Neural cell (in vitro differentiated cells): ENCODE measurements at regions not wholly inside any gene's neighbourhood (a gene's known extent, or its start where the extent isn't known, plus 50 kb on each side); places are given as distances from the start of the nearest gene placed in this dataset.

Experiments used
- H2AFZ ChIP-seq: fragments of 200-600, 300-800 bp; sonication (generic), shearing (Covaris generic); 2 replicates; pipeline ENCODE4 v1.6.0; 2014; ENCODE audit warnings: low read depth, mild to moderate bottlenecking, antibody characterized with exemption, low read length, moderate library complexity
- H3F3A ChIP-seq: fragments of 200-600 bp; shearing (Covaris generic); 2 replicates; pipeline ENCODE4 v1.6.1; 2016; ENCODE audit warnings: mild to moderate bottlenecking, moderate library complexity, mixed read lengths, antibody characterized with exemption, low read length; ENCODE audit not compliant: insufficient read depth, poor library complexity, severe bottlenecking
- H3K27ac ChIP-seq: fragments of 200-600, 300-800 bp; sonication (generic), shearing (Covaris generic); 2 replicates; pipeline ENCODE4 v1.5.1; 2014; ENCODE audit warnings: mild to moderate bottlenecking, low read length, moderate library complexity
- H3K27me3 ChIP-seq: fragments of 300-800, 200-600 bp; sonication (generic), shearing (Covaris generic); 2 replicates; pipeline ENCODE4 v1.6.0; 2014; ENCODE audit warnings: mild to moderate bottlenecking, low read depth, low read length, moderate library complexity; ENCODE audit not compliant: insufficient read depth
- H3K36me3 ChIP-seq: fragments of 300-800, 200-600 bp; sonication (generic), shearing (Covaris generic); 2 replicates; pipeline ENCODE4 v1.5.1; 2014; ENCODE audit warnings: mild to moderate bottlenecking, antibody characterized with exemption, low read length, moderate library complexity; ENCODE audit not compliant: insufficient read depth
- H3K4me2 ChIP-seq: fragments of 300-800, 200-600 bp; sonication (generic), shearing (Covaris generic); 2 replicates; pipeline ENCODE4 v1.6.0; 2014; ENCODE audit warnings: mild to moderate bottlenecking, low read length
- H3K4me3 ChIP-seq: fragments of 300-800, 200-600 bp; sonication (generic), shearing (Covaris generic); 2 replicates; pipeline ENCODE4 v1.5.1; 2014; ENCODE audit warnings: mild to moderate bottlenecking, low read length, moderate library complexity
- H3K79me2 ChIP-seq: fragments of 200-600 bp; shearing (Covaris generic); replicated peaks from 2 replicates; pipeline ENCODE4 v1.6.0; 2014; ENCODE audit warnings: mild to moderate bottlenecking, low read length, moderate library complexity; ENCODE audit not compliant: insufficient read depth
- H3K9ac ChIP-seq: fragments of 300-800, 200-600 bp; sonication (generic), shearing (Covaris generic); 2 replicates; pipeline ENCODE4 v1.6.1; 2016; ENCODE audit warnings: mild to moderate bottlenecking, low read length, mixed read lengths
- H3K9me2 ChIP-seq: fragments of 200-600 bp; shearing (Covaris generic); 2 replicates; pipeline ENCODE4 v1.6.1; 2016; ENCODE audit warnings: mild to moderate bottlenecking, low read length, mixed read lengths; ENCODE audit not compliant: insufficient read depth
- H3K9me3 ChIP-seq: fragments of 200-600, 300-800 bp; sonication (generic), shearing (Covaris generic); 2 replicates; pipeline ENCODE4 v1.6.1; 2016; ENCODE audit warnings: mild to moderate bottlenecking, mixed run types, low read length, moderate library complexity, mixed read lengths
- H4K20me1 ChIP-seq: fragments of 200-600 bp; shearing (Covaris generic); 2 replicates; pipeline ENCODE4 v1.6.1; 2016; ENCODE audit warnings: mild to moderate bottlenecking, mixed run types; ENCODE audit not compliant: insufficient read depth
- CTCF ChIP-seq: fragments of 450-650 bp; IDR thresholded peaks from 2 replicates; pipeline ENCODE4 v1.5.1; 2014; ENCODE audit warnings: antibody characterized with exemption, mild to moderate bottlenecking, moderate library complexity; ENCODE audit not compliant: poor library complexity, severe bottlenecking
- EP300 ChIP-seq: fragments of 450-650 bp; conservative IDR thresholded peaks from 2 replicates; pipeline ENCODE4 v1.6.1; 2014; ENCODE audit warnings: antibody characterized with exemption, mild to moderate bottlenecking, moderate library complexity; ENCODE audit not compliant: poor library complexity, severe bottlenecking
- EZH2 ChIP-seq: fragments of 200-600, 300-800 bp; shearing (Covaris generic), sonication (generic); IDR thresholded peaks from 2 replicates; pipeline ENCODE4 v1.6.1; 2014; ENCODE audit warnings: antibody characterized with exemption, low read length, borderline replicate concordance, mild to moderate bottlenecking; ENCODE audit not compliant: insufficient read depth, poor library complexity, severe bottlenecking
- MXI1 ChIP-seq: fragments of 450-650 bp; conservative IDR thresholded peaks from 2 replicates; pipeline ENCODE4 v1.6.1; 2014; ENCODE audit warnings: antibody characterized with exemption, mild to moderate bottlenecking; ENCODE audit not compliant: poor library complexity, severe bottlenecking
- POLR2AphosphoS5 ChIP-seq: IDR thresholded peaks from 2 replicates; pipeline ENCODE4 v1.6.1; 2012
- RAD21 ChIP-seq: fragments of 450-650 bp; conservative IDR thresholded peaks from 2 replicates; pipeline ENCODE4 v1.6.1; 2014; ENCODE audit warnings: antibody characterized with exemption, mild to moderate bottlenecking, moderate library complexity
- REST ChIP-seq: IDR thresholded peaks from 2 replicates; pipeline ENCODE4 v1.6.1; 2012; ENCODE audit warnings: borderline replicate concordance
- SMC3 ChIP-seq: fragments of 450-650 bp; conservative IDR thresholded peaks from 2 replicates; pipeline ENCODE4 v1.6.1; 2014; ENCODE audit warnings: antibody characterized with exemption, mild to moderate bottlenecking, moderate library complexity; ENCODE audit not compliant: poor library complexity
- TAF1 ChIP-seq: IDR thresholded peaks from 2 replicates; pipeline ENCODE4 v1.6.1; 2012; ENCODE audit warnings: low read depth

GRCh38 chr17:33725675-33726271, 432.7 kb upstream of the ASIC2 start:
- Histone ChIP-seq H3K79me2 (no peaks in the 10 kb centered on the region), H3K27ac (no peak overlapping the region), H2AFZ (no peak overlapping the region), H3K4me3 (no peak overlapping the region), H4K20me1 (no peaks in the 10 kb centered on the region), H3K27me3 (peaks cover 3% of the 10 kb centered on the region), H3K9ac (no peak overlapping the region), H3F3A (no peaks in the 10 kb centered on the region), H3K4me2 (no peak overlapping the region), H3K36me3 (no peaks in the 10 kb centered on the region), H3K9me2 (no peaks in the 10 kb centered on the region), H3K9me3 (no peaks in the 10 kb centered on the region)
- TF ChIP-seq TAF1 (no peak), RAD21 (peak; percentile 66), REST (no peak), SMC3 (peak; percentile 72), EP300 (no peak), CTCF (peak; percentile 67)

GRCh38 chr17:33730131-33730530, 437.0 kb upstream of the ASIC2 start:
- no peaks in the 10 kb centered on the region for H4K20me1 ChIP-seq
- H3K4me3 ChIP-seq = no peak overlapping the region
- H3K27me3 ChIP-seq = peaks cover 3% of the 10 kb centered on the region
- no peaks in the 10 kb centered on the region for H3K36me3 ChIP-seq
- TF ChIP-seq EZH2 (no peak), MXI1 (no peak), TAF1 (no peak), POLR2AphosphoS5 (no peak), SMC3 (no peak), CTCF (no peak), EP300 (no peak), RAD21 (no peak), REST (no peak)
- no peak overlapping the region for H3K9ac ChIP-seq
- no peak overlapping the region for H3K4me2 ChIP-seq
- H3F3A ChIP-seq = no peaks in the 10 kb centered on the region
- H3K27ac ChIP-seq = no peak overlapping the region
- H3K9me3 ChIP-seq = no peaks in the 10 kb centered on the region
- no peak overlapping the region for H2AFZ ChIP-seq
- H3K79me2 ChIP-seq = no peaks in the 10 kb centered on the region
- no peaks in the 10 kb centered on the region for H3K9me2 ChIP-seq
